GM23338 (cell line): ENCODE measurements at regions not wholly inside any gene's neighbourhood (a gene's known extent, or its start where the extent isn't known, plus 50 kb on each side); places are given as distances from the start of the nearest gene placed in this dataset.
A peak's percentile ranks its signal among the peaks of the same experiment; 100 is the strongest.

Source experiments
- ATAC-seq: fragments of 200-7000 bp; cut with Tn5 transposase; 3 replicates; pipeline ENCODE4 v1.9.1; 2020
- DNase-seq: peaks from one replicate; pipeline ENCODE4 v3.0.0-alpha.2; 2015; ENCODE audit warnings: low spot score
- H2AFZ ChIP-seq: fragments of 200-600 bp; sonication (generic); 2 replicates; pipeline ENCODE4 v1.8.0; 2016; ENCODE audit warnings: antibody characterized with exemption, mild to moderate bottlenecking, moderate library complexity
- H3F3A ChIP-seq: fragments of 200-600 bp; sonication (generic); replicated peaks from 2 replicates; pipeline ENCODE4 v1.8.0; 2017; ENCODE audit warnings: antibody characterized with exemption, mixed run types, low read depth
- H3K27ac ChIP-seq: fragments of 200-600 bp; sonication (generic); 2 replicates; pipeline ENCODE4 v1.6.1; 2016; ENCODE audit warnings: low read depth
- H3K27me3 ChIP-seq: fragments of 200-600 bp; sonication (generic); 2 replicates; pipeline ENCODE4 v1.8.0; 2016; ENCODE audit warnings: mild to moderate bottlenecking, mixed run types, moderate library complexity; ENCODE audit not compliant: insufficient read depth
- H3K36me3 ChIP-seq: fragments of 200-600 bp; sonication (generic); 2 replicates; pipeline ENCODE4 v1.8.0; 2016; ENCODE audit warnings: mild to moderate bottlenecking; ENCODE audit not compliant: insufficient read depth
- H3K4me1 ChIP-seq: fragments of 200-600 bp; sonication (generic); 2 replicates; pipeline ENCODE4 v1.8.0; 2016; ENCODE audit warnings: mild to moderate bottlenecking, moderate library complexity; ENCODE audit not compliant: insufficient read depth
- H3K4me2 ChIP-seq: fragments of 200-600 bp; sonication (generic); 2 replicates; pipeline ENCODE4 v1.7.1; 2017; ENCODE audit warnings: mixed run types
- H3K4me3 ChIP-seq: fragments of 200-600 bp; sonication (generic); 2 replicates; pipeline ENCODE4 v1.6.1; 2016; ENCODE audit warnings: mixed run types
- H3K79me2 ChIP-seq: fragments of 200-600 bp; sonication (generic); replicated peaks from 2 replicates; pipeline ENCODE4 v1.8.0; 2017; ENCODE audit warnings: mild to moderate bottlenecking; ENCODE audit not compliant: insufficient read depth
- H3K9me2 ChIP-seq: fragments of 200-600 bp; sonication (generic); 2 replicates; pipeline ENCODE4 v1.8.0; 2017; ENCODE audit not compliant: insufficient read depth
- H4K20me1 ChIP-seq: fragments of 200-600 bp; sonication (generic); replicated peaks from 2 replicates; pipeline ENCODE4 v1.8.0; 2017; ENCODE audit warnings: mild to moderate bottlenecking; ENCODE audit not compliant: insufficient read depth
- H3K27ac Mint-ChIP-seq: 2 replicates; pipeline ENCODE4 v1.8.0; 2020; ENCODE audit warnings: inconsistent platforms, mild to moderate bottlenecking, moderate library complexity, mixed read lengths
- H3K27me3 Mint-ChIP-seq: 3 replicates; pipeline ENCODE4 v1.8.0; 2022; ENCODE audit warnings: low read depth, mild to moderate bottlenecking, moderate library complexity, mixed read lengths, inconsistent platforms; ENCODE audit not compliant: insufficient read depth, poor library complexity
- H3K36me3 Mint-ChIP-seq: 3 replicates; pipeline ENCODE4 v1.8.0; 2021; ENCODE audit warnings: low read depth, mild to moderate bottlenecking, inconsistent platforms, moderate library complexity, mixed read lengths
- H3K4me1 Mint-ChIP-seq: 3 replicates; pipeline ENCODE4 v1.8.0; 2020; ENCODE audit warnings: mild to moderate bottlenecking, inconsistent platforms, mixed read lengths
- H3K4me3 Mint-ChIP-seq: 3 replicates; pipeline ENCODE4 v1.8.0; 2021; ENCODE audit warnings: moderate library complexity, mild to moderate bottlenecking, inconsistent platforms, mixed read lengths
- H3K9me3 Mint-ChIP-seq: 3 replicates; pipeline ENCODE4 v1.8.0; 2020; ENCODE audit warnings: moderate library complexity, mild to moderate bottlenecking, inconsistent platforms, mixed read lengths
- CREB1 ChIP-seq: fragments of 250-450 bp; sonication (Bioruptor Pico); IDR thresholded peaks from 2 replicates; pipeline ENCODE4 v1.5.0; 2020; ENCODE audit warnings: low read depth, mild to moderate bottlenecking, moderate library complexity
- EZH2 ChIP-seq: fragments of 200-600 bp; sonication (generic); IDR thresholded peaks from one replicate; pipeline ENCODE4 v1.8.0; 2017; ENCODE audit warnings: antibody characterized with exemption, mild to moderate bottlenecking, low read depth; ENCODE audit not compliant: unreplicated experiment
- JUNB ChIP-seq: IDR thresholded peaks from one replicate; pipeline ENCODE4 v1.6.1; 2016; ENCODE audit warnings: antibody characterized with exemption; ENCODE audit not compliant: unreplicated experiment
- POLR2AphosphoS5 ChIP-seq: IDR thresholded peaks from 2 replicates; pipeline ENCODE4 v1.6.1; 2016; ENCODE audit warnings: antibody characterized with exemption, low read depth
- REST ChIP-seq: IDR thresholded peaks from one replicate; pipeline ENCODE4 v1.6.1; 2018; ENCODE audit warnings: antibody characterized with exemption; ENCODE audit not compliant: unreplicated experiment
- ZNF114 ChIP-seq: fragments of 250-450 bp; sonication (Bioruptor Pico); IDR thresholded peaks from 2 replicates; pipeline ENCODE4 v1.5.0; 2020; ENCODE audit warnings: mild to moderate bottlenecking, moderate library complexity
- TF ChIP-seq, protein P1 (sequence below): fragments of 250-450 bp; sonication (Bioruptor Pico); IDR thresholded peaks from 2 replicates; pipeline ENCODE4 v1.5.0; 2020; ENCODE audit warnings: mild to moderate bottlenecking, moderate library complexity

DNA sequence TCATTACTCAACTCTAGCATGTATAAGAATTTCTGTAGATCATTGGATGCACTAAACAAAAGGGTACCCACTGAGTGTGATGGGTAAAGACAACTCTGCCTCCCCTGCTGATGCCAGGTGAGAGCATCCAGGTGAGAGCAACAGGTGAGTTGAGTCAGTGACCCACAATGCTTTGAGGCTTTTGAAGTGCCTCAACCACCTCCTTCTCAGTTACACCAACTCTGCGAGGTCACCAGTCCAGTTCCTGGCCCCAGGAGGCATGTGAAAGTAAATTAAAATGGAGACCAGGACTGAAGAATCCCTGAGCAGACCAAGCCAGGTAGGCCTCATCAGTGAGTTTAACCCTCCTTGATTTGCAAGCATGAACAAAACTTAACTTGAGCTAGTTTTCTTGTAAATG, 505.8 kb downstream of the EBF1 start:
- no peaks in the 10 kb centered on the region for H3F3A ChIP-seq
- ATAC-seq = no peak
- H2AFZ ChIP-seq = no peak overlapping the region
- no peaks in the 10 kb centered on the region for H3K36me3 ChIP-seq
- no peak overlapping the region for H3K4me2 ChIP-seq
- Mint-ChIP-seq H3K9me3 (peaks cover 4% of the 10 kb centered on the region; the same call in 2 of the 3 replicates), H3K36me3 (no peaks in the 10 kb centered on the region), H3K4me1 (peaks cover 18% of the 10 kb centered on the region), H3K4me3 (no peak overlapping the region), H3K27me3 (peaks cover 2% of the 10 kb centered on the region), H3K27ac (no peak overlapping the region)
- H3K4me1 ChIP-seq = peaks cover 16% of the 10 kb centered on the region; the same call in 1 of the 2 replicates
- no peak overlapping the region for H3K27ac ChIP-seq
- H3K9me2 ChIP-seq = peaks cover 12% of the 10 kb centered on the region; the same call in 1 of the 2 replicates
- no peaks in the 10 kb centered on the region for H3K27me3 ChIP-seq
- no peak overlapping the region for H3K4me3 ChIP-seq
- TF ChIP-seq ZNF114 (no peak), EZH2 (no peak), POLR2AphosphoS5 (no peak)
- TF ChIP-seq, protein P1, sequence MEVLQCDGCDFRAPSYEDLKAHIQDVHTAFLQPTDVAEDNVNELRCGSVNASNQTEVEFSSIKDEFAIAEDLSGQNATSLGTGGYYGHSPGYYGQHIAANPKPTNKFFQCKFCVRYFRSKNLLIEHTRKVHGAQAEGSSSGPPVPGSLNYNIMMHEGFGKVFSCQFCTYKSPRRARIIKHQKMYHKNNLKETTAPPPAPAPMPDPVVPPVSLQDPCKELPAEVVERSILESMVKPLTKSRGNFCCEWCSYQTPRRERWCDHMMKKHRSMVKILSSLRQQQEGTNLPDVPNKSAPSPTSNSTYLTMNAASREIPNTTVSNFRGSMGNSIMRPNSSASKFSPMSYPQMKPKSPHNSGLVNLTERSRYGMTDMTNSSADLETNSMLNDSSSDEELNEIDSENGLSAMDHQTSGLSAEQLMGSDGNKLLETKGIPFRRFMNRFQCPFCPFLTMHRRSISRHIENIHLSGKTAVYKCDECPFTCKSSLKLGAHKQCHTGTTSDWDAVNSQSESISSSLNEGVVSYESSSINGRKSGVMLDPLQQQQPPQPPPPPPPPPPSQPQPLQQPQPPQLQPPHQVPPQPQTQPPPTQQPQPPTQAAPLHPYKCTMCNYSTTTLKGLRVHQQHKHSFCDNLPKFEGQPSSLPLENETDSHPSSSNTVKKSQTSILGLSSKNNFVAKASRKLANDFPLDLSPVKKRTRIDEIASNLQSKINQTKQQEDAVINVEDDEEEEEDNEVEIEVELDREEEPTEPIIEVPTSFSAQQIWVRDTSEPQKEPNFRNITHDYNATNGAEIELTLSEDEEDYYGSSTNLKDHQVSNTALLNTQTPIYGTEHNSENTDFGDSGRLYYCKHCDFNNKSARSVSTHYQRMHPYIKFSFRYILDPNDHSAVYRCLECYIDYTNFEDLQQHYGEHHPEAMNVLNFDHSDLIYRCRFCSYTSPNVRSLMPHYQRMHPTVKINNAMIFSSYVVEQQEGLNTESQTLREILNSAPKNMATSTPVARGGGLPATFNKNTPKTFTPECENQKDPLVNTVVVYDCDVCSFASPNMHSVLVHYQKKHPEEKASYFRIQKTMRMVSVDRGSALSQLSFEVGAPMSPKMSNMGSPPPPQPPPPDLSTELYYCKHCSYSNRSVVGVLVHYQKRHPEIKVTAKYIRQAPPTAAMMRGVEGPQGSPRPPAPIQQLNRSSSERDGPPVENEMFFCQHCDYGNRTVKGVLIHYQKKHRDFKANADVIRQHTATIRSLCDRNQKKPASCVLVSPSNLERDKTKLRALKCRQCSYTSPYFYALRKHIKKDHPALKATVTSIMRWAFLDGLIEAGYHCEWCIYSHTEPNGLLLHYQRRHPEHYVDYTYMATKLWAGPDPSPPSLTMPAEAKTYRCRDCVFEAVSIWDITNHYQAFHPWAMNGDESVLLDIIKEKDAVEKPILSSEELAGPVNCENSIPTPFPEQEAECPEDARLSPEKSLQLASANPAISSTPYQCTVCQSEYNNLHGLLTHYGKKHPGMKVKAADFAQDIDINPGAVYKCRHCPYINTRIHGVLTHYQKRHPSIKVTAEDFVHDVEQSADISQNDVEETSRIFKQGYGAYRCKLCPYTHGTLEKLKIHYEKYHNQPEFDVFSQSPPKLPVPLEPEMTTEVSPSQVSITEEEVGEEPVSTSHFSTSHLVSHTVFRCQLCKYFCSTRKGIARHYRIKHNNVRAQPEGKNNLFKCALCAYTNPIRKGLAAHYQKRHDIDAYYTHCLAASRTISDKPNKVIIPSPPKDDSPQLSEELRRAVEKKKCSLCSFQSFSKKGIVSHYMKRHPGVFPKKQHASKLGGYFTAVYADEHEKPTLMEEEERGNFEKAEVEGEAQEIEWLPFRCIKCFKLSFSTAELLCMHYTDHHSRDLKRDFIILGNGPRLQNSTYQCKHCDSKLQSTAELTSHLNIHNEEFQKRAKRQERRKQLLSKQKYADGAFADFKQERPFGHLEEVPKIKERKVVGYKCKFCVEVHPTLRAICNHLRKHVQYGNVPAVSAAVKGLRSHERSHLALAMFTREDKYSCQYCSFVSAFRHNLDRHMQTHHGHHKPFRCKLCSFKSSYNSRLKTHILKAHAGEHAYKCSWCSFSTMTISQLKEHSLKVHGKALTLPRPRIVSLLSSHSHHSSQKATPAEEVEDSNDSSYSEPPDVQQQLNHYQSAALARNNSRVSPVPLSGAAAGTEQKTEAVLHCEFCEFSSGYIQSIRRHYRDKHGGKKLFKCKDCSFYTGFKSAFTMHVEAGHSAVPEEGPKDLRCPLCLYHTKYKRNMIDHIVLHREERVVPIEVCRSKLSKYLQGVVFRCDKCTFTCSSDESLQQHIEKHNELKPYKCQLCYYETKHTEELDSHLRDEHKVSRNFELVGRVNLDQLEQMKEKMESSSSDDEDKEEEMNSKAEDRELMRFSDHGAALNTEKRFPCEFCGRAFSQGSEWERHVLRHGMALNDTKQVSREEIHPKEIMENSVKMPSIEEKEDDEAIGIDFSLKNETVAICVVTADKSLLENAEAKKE = no peak
- no peak for DNase-seq
- H4K20me1 ChIP-seq = no peaks in the 10 kb centered on the region
- no peaks in the 10 kb centered on the region for H3K79me2 ChIP-seq

DNA sequence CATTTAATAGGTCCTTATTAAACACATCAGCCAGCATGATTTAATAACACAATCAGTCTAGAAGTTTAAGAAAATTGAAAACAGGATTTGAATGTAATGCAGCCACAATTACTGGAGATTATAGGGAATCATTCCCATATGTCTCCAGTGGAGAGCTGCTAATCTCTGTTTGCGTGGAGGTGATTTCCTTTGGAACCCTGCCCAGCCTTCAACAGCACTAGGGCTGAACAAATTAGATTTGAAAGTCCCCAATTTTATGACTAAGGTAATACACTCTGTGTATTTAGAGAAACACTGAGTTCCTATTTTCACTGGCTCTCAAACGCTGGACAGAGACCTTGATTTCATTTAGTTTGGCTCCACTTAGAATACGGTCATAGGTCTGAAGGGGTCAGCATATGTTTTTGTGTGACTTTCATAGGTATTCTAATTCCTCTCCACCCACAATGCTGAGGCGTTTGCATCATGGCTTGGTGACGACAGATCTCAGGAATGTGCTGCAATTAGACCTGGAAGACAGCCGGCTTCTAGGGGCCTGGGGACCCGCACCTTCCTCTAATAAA, 508.3 kb downstream of the EBF1 start:
- H3K27ac ChIP-seq = peak overlapping the region; percentile 61; the same call in 1 of the 2 replicates
- H3K27ac Mint-ChIP-seq = peak overlapping the region; percentile 68; the same call in 1 of the 2 replicates
- DNase-seq (peak; percentile 77), ATAC-seq (peak; percentile 94)
- no peaks in the 10 kb centered on the region for H3K27me3 Mint-ChIP-seq
- H3K4me1 ChIP-seq = peaks cover 16% of the 10 kb centered on the region; the same call in 1 of the 2 replicates
- H3K4me1 Mint-ChIP-seq = peaks cover 18% of the 10 kb centered on the region
- H3K4me3 Mint-ChIP-seq = no peak overlapping the region
- H2AFZ ChIP-seq = peak overlapping the region; percentile 84; the same call in 1 of the 2 replicates
- TF ChIP-seq JUNB = no peak
- TF ChIP-seq EZH2 = no peak
- TF ChIP-seq REST = peak; percentile 16
- TF ChIP-seq CREB1 (CRISPR knock-in tag) = peak; percentile 48; the same call in 1 of the 2 replicates
- TF ChIP-seq POLR2AphosphoS5 = no peak
- no peak for TF ChIP-seq ZNF114
- H3K36me3 ChIP-seq = no peaks in the 10 kb centered on the region
- H3F3A ChIP-seq = no peaks in the 10 kb centered on the region
- H3K27me3 ChIP-seq = no peaks in the 10 kb centered on the region
- H3K4me3 ChIP-seq = no peak overlapping the region
- no peaks in the 10 kb centered on the region for H4K20me1 ChIP-seq
- H3K9me3 Mint-ChIP-seq = no peaks in the 10 kb centered on the region
- H3K36me3 Mint-ChIP-seq = no peaks in the 10 kb centered on the region
- no peaks in the 10 kb centered on the region for H3K79me2 ChIP-seq
- peak overlapping the region; percentile 13 for H3K4me2 ChIP-seq
- H3K9me2 ChIP-seq = peaks cover 9% of the 10 kb centered on the region; the same call in 1 of the 2 replicates
